ENCODE measurements at regions not wholly inside any gene's neighbourhood (a gene's known extent, or its start where the extent isn't known, plus 50 kb on each side); places are given as distances from the start of the nearest gene placed in this dataset.

DNA sequence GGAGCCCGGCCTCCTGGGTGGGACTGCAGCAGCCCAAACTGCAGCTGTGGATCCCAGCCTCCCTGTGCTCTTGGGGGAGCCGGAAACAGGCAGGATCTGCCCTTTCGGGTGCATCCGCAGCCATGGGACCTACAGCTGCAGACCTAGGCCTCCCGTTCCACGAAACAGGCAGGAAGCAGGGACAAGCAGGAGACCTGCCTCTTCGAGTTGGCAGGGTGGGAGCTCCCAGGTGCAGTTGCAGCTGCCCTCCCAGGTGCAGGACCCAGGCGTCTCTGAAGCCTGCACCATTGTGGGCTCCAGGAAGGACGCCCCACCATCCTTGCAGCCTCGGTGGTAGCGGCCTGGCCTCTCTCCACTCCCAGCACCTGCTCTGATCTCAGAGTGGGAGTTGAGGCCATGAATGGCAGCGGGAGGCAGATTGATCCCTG lies 189.0 kb upstream of the KLHL1 start:
- no peak overlapping the region for H3K4me3 ChIP-seq (ENCODE audit: low read length)
- no peak for DNase-seq (ENCODE audit: low read depth)
- TF ChIP-seq, protein P1, sequence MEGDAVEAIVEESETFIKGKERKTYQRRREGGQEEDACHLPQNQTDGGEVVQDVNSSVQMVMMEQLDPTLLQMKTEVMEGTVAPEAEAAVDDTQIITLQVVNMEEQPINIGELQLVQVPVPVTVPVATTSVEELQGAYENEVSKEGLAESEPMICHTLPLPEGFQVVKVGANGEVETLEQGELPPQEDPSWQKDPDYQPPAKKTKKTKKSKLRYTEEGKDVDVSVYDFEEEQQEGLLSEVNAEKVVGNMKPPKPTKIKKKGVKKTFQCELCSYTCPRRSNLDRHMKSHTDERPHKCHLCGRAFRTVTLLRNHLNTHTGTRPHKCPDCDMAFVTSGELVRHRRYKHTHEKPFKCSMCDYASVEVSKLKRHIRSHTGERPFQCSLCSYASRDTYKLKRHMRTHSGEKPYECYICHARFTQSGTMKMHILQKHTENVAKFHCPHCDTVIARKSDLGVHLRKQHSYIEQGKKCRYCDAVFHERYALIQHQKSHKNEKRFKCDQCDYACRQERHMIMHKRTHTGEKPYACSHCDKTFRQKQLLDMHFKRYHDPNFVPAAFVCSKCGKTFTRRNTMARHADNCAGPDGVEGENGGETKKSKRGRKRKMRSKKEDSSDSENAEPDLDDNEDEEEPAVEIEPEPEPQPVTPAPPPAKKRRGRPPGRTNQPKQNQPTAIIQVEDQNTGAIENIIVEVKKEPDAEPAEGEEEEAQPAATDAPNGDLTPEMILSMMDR (IDR thresholded peaks at IDR 0.05; ENCODE audit: insufficient read depth, low read depth, low read length, missing control alignments) = no peak

DNA sequence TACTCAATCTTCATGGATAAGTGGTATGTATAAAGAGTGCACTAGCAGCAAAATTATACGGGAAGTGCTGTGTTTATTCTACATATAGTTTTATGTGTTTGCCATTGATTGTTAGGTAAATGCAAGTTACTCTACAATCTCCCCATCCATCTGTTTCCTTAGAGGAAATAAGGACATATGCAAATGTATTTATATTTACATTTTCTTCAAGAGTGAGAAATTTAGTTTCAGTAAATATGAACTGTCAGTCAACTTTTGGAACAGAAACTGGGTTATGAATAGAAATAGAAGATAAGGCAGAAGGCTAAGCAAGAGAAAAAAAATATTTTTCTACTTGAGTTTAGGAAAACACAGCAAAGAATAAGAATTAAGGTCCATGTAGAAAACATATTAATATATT lies 176.1 kb upstream of the KLHL1 start:
- H3K4me3 ChIP-seq (ENCODE audit: low read length) = no peak overlapping the region
- TF ChIP-seq, protein P1 (IDR thresholded peaks at IDR 0.05; ENCODE audit: insufficient read depth, low read depth, low read length, missing control alignments) = no peak
- DNase-seq (ENCODE audit: low read depth) = no peak

DNA sequence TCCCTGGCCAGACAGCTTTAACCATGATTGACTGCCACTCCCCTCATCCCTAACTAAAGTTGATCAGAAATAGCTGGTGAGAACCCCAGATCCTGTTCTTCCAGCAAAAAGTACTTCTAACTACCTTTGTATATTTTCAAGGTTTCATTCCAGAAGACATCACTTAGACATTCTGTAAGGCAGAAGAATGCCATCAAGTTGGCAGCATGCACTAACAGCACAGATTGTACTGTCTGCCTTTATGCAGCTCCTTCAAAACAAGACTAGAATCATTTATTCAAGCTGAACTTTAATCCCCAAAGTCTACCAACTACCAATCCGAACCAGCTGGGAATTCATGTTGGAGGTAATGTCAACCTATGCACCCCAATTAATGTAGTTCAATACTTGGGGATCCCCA lies 167.6 kb upstream of the KLHL1 start:
- TF ChIP-seq, protein P1 (IDR thresholded peaks at IDR 0.05; ENCODE audit: insufficient read depth, low read depth, low read length, missing control alignments) = no peak
- H3K4me3 ChIP-seq (ENCODE audit: low read length) = no peak overlapping the region
- DNase-seq (ENCODE audit: low read depth) = no peak

DNA sequence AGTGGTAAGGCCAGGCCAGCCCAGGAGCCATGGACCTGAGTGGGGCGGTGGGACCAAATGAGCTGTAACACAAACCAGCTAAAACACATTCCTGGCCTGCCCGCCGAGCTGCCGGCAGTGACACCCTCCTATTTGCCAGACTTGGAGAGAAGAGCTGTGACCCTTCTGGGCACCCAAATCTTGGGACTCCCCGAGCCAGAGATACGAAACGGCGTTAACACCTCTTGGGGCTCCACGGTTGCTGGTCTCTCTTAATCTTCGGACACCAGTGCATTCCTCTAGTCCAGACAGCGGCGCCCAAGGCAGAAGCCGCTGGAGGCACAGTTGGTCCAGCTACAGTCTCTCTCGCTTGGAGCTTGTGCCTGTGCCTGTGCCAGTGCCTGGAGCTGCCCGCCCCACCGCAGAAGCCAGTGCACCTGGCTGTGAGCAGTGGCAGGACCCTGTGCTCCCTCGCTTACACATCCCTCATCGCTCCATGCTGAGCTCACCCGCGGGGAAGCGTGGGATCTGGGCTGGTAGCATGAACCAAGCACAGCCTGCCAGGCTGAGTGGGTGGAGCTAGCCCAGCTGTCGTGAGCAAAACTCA lies 147.2 kb upstream of the KLHL1 start:
- no peak for DNase-seq (ENCODE audit: low read depth)
- H3K4me3 ChIP-seq (ENCODE audit: low read length) = no peak overlapping the region
- TF ChIP-seq, protein P1 (IDR thresholded peaks at IDR 0.05; ENCODE audit: insufficient read depth, low read depth, low read length, missing control alignments) = no peak

DNA sequence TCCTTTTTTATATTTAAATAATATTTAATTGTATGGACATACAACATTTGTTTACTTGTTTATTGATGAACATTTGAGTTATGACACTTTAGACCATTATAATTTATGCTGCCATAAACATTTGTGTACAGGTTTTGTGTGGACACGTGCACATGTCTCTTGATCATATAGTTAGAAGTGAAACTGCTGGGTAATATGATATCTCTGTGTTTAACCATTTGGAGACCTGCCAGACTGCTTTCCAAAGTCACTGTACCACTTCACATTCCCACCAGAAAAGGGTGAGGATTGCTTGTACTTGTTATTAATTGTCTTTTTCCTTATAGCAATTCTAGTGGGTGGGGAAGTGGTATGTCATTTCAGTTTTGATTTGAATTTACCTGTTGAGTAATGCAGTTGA lies 145.6 kb upstream of the KLHL1 start:
- TF ChIP-seq, protein P1 (IDR thresholded peaks at IDR 0.05; ENCODE audit: insufficient read depth, low read depth, low read length, missing control alignments) = no peak
- DNase-seq (ENCODE audit: low read depth) = peak; percentile 76
- H3K4me3 ChIP-seq (ENCODE audit: low read length) = no peak overlapping the region

DNA sequence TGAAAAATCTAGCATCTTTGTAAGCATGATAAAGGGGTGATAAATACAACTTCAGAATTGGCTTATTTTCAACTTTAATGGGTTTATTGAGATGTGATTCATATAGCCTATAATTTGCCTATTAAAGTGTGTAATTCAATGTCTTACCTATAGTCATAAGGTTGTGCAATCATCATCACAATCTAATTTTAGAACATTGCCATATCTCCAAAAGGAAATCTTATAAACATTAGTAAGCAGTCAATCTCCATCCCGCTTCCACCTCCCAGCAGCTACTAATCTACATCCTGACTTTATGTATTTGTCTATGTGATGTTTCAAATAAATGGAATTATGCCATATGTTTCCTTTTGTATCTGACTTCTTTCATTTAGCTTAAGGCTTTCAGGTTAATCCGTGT lies 145.2 kb upstream of the KLHL1 start:
- peak; percentile 82 for DNase-seq (ENCODE audit: low read depth)
- TF ChIP-seq, protein P1 (IDR thresholded peaks at IDR 0.05; ENCODE audit: insufficient read depth, low read depth, low read length, missing control alignments) = no peak
- no peak overlapping the region for H3K4me3 ChIP-seq (ENCODE audit: low read length)

DNA sequence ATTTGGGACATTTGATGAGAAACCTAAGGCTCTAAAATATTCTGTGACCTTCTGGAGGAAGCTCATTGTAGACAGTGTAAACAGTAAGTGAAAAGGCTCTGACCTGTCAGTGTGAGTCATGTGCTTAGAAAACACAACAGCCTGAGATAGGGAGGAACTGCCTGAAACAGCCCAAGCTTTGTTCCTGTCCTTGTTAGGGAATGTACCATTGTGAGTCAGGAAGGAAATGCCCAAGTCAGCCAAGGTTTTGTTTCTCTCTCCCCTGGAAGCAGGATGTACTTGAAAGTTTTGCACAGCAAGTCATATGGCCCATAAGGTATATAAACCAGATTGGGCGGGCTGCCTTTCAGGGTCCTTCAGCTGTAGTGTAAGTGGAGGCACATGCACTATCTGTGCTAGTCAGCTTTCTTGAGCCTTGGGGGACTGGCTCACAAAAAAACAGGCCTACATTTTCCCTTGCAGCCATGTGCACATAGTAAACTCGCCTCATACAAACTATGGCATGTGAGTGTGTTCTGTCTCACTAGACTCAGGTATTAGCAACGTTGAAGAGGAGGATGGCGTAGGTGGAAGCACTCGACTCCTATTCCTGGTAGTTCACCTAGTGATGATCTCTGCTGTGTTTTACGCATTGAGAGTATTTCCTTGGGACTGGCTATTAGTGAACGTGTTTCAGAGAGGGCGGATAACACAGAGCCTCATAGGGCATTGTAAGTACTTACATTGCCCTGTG lies 141.2 kb upstream of the KLHL1 start:
- DNase-seq (ENCODE audit: low read depth) = peak; percentile 97
- TF ChIP-seq, protein P1 (IDR thresholded peaks at IDR 0.05; ENCODE audit: insufficient read depth, low read depth, low read length, missing control alignments) = no peak

More for the DNA sequence above, 141.2 kb upstream of the KLHL1 start:
- H3K4me3 ChIP-seq (ENCODE audit: low read length) = no peak overlapping the region
